ENCODE measurements at regions not wholly inside any gene's neighbourhood (a gene's known extent, or its start where the extent isn't known, plus 50 kb on each side); places are given as distances from the start of the nearest gene placed in this dataset.

- no peak for TF ChIP-seq USF1 (IDR thresholded peaks at IDR 0.05)
- TF ChIP-seq EGR1 (IDR thresholded peaks at IDR 0.05), result no peak
- TF ChIP-seq RAD21 (IDR thresholded peaks at IDR 0.05; ENCODE audit: low read depth), result no peak
- TF ChIP-seq CEBPB (IDR thresholded peaks at IDR 0.05), result no peak
- no peak for TF ChIP-seq CREB1 (IDR thresholded peaks at IDR 0.05; ENCODE audit: low read depth)
- no peak for TF ChIP-seq FOXM1 (IDR thresholded peaks at IDR 0.05; ENCODE audit: borderline replicate concordance, low read depth)
- no peak for TF ChIP-seq MAX (IDR thresholded peaks at IDR 0.05)
- TF ChIP-seq TEAD4 (IDR thresholded peaks at IDR 0.05), result no peak
Measured at GRCh38 chrX:42459735-42460134, 318.2 kb downstream of the PPP1R2C start.

- no peak for TF ChIP-seq EP300 (IDR thresholded peaks at IDR 0.05; ENCODE audit: borderline replicate concordance)
- no peak for TF ChIP-seq TAF1 (IDR thresholded peaks at IDR 0.05; ENCODE audit: low read depth)
- no peak for TF ChIP-seq RAD21 (IDR thresholded peaks at IDR 0.05; ENCODE audit: low read depth)
Measured at GRCh38 chrX:42456176-42456700, 321.7 kb downstream of the PPP1R2C start.

GRCh38 chrX:42450228-42450627, 327.7 kb downstream of the PPP1R2C start:
- TF ChIP-seq MAX (IDR thresholded peaks at IDR 0.05) (no peak), ZBTB7A (IDR thresholded peaks at IDR 0.05; ENCODE audit: low read depth) (no peak), TCF12 (IDR thresholded peaks at IDR 0.05; ENCODE audit: low read depth) (no peak), NFIC (IDR thresholded peaks at IDR 0.05) (no peak), CREB1 (IDR thresholded peaks at IDR 0.05; ENCODE audit: low read depth) (no peak), REST (IDR thresholded peaks at IDR 0.05; ENCODE audit: low read depth) (peak; percentile 68)

- no peak for TF ChIP-seq ZBTB7A (IDR thresholded peaks at IDR 0.05; ENCODE audit: low read depth)
- TF ChIP-seq RAD21 (IDR thresholded peaks at IDR 0.05; ENCODE audit: low read depth), result no peak
- no peak for TF ChIP-seq CEBPB (IDR thresholded peaks at IDR 0.05)
- TF ChIP-seq MAX (IDR thresholded peaks at IDR 0.05), result no peak
- TF ChIP-seq YY1 (IDR thresholded peaks at IDR 0.05; ENCODE audit: low read depth), result no peak
- TF ChIP-seq REST (IDR thresholded peaks at IDR 0.05; ENCODE audit: low read depth), result no peak
- TF ChIP-seq USF1 (IDR thresholded peaks at IDR 0.05), result no peak
- no peak for TF ChIP-seq TAF1 (IDR thresholded peaks at IDR 0.05; ENCODE audit: low read depth)
- TF ChIP-seq TCF12 (IDR thresholded peaks at IDR 0.05; ENCODE audit: low read depth), result no peak
- TF ChIP-seq CREB1 (IDR thresholded peaks at IDR 0.05; ENCODE audit: low read depth), result no peak
- no peak for TF ChIP-seq FOXM1 (IDR thresholded peaks at IDR 0.05; ENCODE audit: borderline replicate concordance, low read depth)
- TF ChIP-seq EP300 (IDR thresholded peaks at IDR 0.05; ENCODE audit: borderline replicate concordance), result no peak
- no peak for TF ChIP-seq NFIC (IDR thresholded peaks at IDR 0.05)
- no peak for TF ChIP-seq TEAD4 (IDR thresholded peaks at IDR 0.05)
- TF ChIP-seq EGR1 (IDR thresholded peaks at IDR 0.05), result no peak
Measured at GRCh38 chrX:42443267-42443666, 334.7 kb downstream of the PPP1R2C start.

GRCh38 chrX:42442745-42443144, 335.2 kb downstream of the PPP1R2C start:
- no peak for TF ChIP-seq EP300 (IDR thresholded peaks at IDR 0.05; ENCODE audit: borderline replicate concordance)
- no peak for TF ChIP-seq TEAD4 (IDR thresholded peaks at IDR 0.05)

GRCh38 chrX:42437211-42437610, 340.8 kb downstream of the PPP1R2C start:
- TF ChIP-seq NFIC (IDR thresholded peaks at IDR 0.05) (no peak), TAF1 (IDR thresholded peaks at IDR 0.05; ENCODE audit: low read depth) (no peak), CREB1 (IDR thresholded peaks at IDR 0.05; ENCODE audit: low read depth) (no peak), REST (IDR thresholded peaks at IDR 0.05; ENCODE audit: low read depth) (no peak), EGR1 (IDR thresholded peaks at IDR 0.05) (no peak), USF1 (IDR thresholded peaks at IDR 0.05) (no peak), TEAD4 (IDR thresholded peaks at IDR 0.05) (no peak), RAD21 (IDR thresholded peaks at IDR 0.05; ENCODE audit: low read depth) (no peak), YY1 (IDR thresholded peaks at IDR 0.05; ENCODE audit: low read depth) (no peak), ZBTB7A (IDR thresholded peaks at IDR 0.05; ENCODE audit: low read depth) (no peak), MAX (IDR thresholded peaks at IDR 0.05) (no peak), CEBPB (IDR thresholded peaks at IDR 0.05) (no peak), EP300 (IDR thresholded peaks at IDR 0.05; ENCODE audit: borderline replicate concordance) (no peak), FOXM1 (IDR thresholded peaks at IDR 0.05; ENCODE audit: borderline replicate concordance, low read depth) (no peak), TCF12 (IDR thresholded peaks at IDR 0.05; ENCODE audit: low read depth) (no peak)

All from Ishikawa (cell line).